GM18511 (cell line): ENCODE measurements at regions not wholly inside any gene's neighbourhood (a gene's known extent, or its start where the extent isn't known, plus 50 kb on each side); places are given as distances from the start of the nearest gene placed in this dataset.
"Not testable (repeated sequence)": the region's sequence is repeated elsewhere in the genome, so short reads cannot be mapped to it uniquely, and the experiment has no call there.

Experiments
- ATAC-seq: cut with Tn5 transposase; IDR thresholded peaks from one replicate; pipeline ENCODE4 v1.9.1; 2021; ENCODE audit warnings: mild to moderate bottlenecking, moderate library complexity; ENCODE audit not compliant: unreplicated experiment

DNA sequence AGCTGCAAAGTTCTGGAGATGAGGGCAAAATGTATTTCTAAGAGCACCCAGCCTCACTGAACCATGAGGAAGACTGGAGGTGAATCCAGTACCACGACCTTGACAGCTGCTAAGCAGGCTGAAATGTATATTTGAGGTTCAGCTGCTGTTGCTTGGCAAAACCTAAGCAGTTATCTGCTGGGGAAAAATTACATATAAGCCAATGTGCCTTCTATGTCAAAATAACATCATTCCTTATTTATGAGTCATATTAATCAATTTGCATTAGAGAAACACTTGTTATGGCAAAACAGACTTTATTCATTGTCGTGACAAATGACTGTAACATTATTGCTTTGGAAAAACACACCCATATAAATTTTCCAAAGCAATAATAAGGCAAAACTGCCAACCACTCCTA, 560.5 kb upstream of the NR5A2 start:
- ATAC-seq, result no peak

DNA sequence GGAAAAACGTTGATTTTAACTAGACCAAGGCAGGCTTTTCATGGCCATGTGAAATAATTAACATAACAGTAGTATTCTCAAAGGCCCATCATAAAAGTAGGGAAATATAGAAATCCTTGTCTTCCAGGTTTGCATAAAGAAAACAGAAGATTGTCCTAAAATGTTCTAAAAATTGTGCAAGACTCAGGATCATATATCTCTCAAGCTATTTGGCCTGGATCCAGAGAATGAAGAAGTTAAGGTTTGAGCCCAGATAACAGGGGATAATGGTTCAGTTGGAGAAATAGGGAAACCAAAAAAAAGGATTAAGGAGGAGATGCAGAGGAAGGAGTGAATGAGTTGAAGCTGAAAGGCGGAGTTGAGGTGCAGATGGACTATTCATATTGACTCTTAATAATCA, 555.5 kb upstream of the NR5A2 start:
- no peak for ATAC-seq

DNA sequence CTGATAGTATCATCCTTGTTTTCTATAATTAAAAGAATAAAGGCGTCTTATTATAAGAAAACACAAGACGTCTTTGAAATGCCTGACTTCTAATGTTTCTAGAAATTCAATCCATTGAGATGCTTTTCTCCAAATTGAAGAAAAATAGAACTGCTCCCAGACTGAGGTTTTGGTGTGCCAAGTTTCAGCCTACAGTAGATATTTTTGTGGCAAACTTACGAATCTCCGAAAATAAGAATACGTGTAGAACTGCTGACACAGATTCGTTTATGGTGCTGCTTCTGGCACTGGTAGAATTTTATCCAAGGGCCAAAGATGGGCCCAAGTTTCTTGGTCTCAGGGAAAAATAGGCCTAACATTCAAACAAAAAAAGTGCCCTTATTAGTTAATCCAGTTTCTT, 554.5 kb upstream of the NR5A2 start:
- ATAC-seq, result no peak

DNA sequence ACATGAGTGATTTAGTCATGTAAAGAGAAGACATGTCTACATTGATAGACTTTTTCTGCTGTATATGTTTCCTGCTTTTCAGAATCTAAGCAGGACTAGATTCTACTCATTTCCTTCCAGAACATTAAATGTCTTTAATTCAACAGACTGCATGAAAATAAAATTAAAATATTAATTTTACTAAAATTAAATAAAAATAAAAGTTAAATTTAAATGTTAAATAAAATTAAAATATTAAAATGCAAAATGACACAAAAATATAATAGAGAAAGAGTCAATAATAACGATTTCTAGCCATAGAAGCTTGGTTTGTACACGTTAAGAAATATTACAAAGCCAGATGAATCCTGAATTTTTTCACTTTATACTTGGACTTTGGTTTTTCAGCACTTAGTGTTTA, 552.8 kb upstream of the NR5A2 start:
- ATAC-seq, result no peak

DNA sequence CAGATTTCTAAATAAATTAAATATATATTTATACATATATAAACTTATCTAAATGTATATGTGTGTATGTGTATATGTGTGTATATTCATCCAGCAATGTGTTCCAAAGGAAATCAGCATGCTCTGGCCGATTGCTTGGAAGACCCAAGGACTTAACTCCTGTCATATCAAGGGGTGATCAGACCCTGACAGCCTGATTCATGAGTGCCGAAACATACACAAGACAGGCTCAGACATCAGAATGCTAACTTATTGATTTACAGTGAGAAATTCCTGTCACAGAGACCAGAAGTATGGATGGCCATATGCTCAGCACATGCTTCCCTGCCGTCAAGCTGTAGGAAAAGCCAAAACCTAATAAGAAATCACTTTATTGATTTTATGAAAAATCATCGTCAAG, 545.1 kb upstream of the NR5A2 start:
- ATAC-seq, result no peak

DNA sequence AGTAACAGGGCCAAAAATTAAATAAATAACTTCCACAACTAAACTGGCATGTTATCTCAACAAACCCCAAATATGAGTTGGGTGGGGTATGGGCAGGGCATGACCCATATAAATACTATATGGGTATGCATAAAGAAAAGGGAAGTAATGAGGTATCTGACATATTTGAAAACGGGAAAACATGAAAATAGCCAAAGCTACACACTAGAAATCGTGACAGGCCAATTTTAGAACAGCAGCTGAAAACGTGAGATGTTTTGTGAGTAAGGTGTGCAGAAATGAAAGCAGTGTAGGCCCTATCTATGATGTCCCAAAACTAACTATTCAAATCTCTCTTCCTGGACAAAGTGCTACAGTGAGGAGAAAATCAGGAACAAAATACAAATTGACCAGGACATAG, 537.9 kb upstream of the NR5A2 start:
- no peak for ATAC-seq

DNA sequence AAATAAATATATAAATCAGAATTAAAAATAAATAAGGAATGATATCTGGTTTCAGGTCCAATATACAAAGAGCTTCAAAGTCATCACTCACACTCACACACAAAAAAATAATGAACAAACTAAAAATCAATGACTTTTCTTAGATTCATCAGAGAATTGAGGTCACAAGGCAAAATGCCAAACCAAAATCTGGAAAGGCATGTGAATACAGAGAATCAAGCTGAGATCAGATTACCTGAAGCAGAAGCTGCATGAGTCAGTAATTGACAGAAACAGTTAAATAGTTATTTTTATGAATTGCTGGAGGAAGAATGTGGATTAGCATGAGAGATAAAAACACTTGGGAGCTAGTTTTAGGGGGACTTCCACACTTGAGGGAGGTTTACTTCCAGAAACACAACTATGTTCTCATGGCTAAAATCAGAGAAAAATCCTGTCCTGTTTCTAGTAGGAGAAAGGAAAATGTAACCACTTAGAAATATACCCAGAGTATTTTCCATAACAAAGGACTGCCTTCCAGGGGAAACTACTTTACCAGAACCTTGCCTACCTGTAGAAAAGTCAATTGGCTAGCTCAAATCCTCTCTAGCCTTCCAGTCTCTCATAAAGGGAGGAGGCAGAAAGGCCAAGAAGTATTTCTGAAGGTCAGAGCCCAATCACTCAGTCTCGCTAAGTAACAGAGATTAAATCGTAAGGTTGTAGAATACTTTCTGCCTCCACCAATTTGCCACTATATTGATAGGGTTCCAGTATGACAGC, 536.6 kb upstream of the NR5A2 start:
- no peak for ATAC-seq

DNA sequence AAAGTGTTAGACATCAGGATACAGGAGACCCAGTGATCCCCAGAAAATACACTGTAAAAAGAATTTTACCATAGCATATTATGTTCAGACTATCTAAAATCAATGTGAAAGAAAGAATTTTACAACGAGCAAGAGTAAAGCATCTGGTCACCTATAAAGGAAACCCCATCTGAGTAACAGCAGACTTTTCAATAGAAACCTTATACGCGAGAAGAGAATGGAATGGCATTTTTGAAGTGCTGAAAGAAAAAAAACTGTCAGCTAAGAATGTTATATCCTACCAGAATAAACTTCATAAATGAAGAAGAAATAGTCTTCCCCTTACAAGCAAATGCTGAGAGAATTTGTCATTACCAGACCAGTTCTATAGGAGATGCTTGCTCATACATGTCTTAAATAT, 532.1 kb upstream of the NR5A2 start:
- no peak for ATAC-seq

DNA sequence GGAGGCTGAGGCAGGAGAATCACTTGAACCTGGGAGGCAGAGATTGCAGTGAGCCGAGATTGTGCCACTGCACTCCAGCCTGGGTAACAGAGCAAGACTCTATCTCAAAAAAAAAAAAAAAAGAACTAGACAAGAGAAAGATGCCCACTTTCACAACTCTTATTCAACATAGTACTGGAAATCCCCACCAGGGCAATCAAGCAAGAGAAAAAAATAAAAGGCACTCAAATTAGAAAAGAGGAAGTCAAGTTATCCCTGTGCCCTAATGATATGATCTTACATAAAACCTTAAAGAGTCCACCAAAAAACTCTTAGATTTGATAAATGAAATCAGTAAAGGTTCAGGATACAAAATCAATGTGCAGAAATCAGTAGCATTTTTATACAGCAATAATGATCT, 528.7 kb upstream of the NR5A2 start:
- ATAC-seq, result peak; percentile 91

DNA sequence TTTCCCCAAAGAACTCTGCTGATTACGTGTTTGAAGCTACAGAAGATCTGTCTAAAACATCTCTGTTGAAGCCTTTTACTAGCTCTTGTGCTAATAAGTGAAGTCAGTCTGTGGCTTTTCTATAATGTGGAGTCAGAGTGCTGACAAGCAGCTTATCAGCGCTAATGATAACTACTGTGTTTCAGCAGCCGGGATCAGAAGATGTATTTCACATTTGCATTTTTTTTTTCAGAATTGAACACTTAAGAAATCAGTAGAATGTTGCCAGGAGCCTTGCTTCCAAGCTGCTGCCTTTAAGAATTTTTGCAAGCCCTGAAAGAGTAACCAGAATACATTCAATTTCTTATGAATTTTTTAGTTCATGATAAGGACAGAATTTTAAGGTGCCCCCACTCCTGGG, 519.4 kb upstream of the NR5A2 start:
- no peak for ATAC-seq

DNA sequence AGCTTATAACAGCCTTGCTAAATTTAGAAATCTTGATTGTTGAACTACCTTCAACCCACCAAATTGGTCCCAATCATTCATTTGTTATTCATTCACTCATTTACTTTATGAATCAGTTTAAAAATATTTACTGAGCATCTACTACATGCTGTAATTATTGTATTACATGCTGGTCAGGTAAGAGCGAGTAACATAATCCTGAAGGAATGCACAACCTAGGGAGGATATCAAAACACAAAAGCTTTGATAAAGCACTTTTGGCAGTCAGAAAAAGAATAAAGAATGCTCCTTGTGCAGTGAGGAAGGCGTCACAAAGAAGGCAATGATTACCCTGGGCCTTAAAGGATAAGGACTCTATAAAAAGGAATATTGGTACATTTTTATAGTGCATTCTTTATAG, 518.9 kb upstream of the NR5A2 start:
- ATAC-seq, result no peak

DNA sequence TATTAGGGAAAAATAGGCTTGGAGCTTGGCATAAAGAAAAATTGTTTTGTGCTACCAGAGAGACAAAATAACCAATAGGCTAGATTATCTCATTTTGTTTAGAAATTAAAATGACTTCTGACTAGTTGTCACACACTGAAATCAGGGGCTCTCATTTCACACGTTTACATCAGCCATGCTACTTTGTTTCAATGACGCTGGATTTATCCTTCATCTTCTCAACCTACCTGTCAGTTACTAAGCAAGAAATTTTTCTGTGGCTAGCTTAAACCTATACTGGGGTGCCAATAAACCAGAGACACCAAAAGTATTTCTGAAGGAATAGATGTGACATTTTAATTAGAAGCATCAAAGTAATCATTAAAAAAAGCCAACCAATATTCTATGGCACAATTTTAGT, 518.1 kb upstream of the NR5A2 start:
- ATAC-seq, result no peak

DNA sequence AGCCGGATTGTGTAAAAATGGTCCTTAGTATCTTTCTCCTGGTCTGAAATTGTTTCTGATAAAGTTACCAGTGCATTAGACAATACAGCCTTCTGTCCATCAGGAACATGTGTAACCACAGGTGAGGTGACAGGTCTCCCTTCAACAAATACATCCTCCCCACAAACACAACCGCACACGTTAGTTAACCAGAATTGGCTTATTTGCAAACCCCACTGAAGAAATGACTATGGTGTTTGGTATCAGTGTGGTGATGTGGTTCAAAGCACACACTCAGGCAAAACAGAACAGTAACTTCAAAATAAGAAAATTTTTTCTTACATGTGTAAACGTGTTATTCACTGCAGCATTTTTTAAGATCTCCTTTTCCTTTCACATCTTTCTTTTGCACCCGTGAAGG, 517.2 kb upstream of the NR5A2 start:
- ATAC-seq, result peak; percentile 93

DNA sequence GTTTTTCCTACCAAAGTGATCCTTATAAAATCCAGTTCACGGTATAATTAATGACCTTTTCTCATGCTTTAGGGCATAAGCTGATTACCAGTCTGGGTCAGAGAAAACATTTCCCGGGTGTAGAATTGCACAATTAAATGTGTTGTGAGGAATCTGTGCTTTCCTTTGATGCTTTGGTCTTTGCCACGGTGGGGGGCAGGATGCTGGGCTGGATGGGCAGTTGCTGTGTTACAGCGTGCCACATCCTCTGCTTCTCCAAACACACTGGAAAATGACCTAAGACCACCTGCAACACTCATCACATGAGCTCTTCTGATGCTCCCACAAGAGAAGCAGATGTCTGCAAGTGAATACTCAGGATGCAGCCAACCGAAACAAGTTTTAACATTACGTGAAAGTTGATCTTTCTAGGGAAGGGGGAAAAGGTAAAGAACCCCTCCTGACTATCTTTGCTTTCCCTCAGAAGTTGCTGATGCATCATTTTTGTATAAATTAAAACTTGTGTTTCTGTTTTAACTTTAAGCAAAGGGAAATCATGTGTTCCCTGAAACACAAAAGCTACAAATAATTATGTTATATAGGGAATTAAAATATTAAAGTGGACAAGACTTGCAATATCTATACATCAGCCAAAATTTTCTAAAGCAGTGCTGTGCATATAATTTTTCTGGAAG, 515.3 kb upstream of the NR5A2 start:
- no peak for ATAC-seq

DNA sequence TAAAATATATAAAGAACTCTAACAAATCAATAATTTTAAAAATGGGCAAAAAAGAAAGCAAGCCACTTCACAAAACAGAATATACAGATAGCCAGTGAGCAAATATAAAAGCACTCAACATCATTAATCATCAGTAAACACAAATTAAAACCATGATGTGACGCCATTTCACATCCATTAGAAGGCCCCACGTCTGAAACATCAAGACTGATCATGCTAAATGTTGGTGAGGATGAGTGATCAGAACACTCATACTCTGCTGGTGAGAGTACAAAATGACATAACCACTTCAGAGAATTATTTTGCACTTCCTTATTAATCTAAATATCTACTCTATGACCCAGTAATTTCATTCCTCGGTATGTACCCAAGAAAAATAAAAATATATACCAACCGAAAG, 512.2 kb upstream of the NR5A2 start:
- no peak for ATAC-seq

DNA sequence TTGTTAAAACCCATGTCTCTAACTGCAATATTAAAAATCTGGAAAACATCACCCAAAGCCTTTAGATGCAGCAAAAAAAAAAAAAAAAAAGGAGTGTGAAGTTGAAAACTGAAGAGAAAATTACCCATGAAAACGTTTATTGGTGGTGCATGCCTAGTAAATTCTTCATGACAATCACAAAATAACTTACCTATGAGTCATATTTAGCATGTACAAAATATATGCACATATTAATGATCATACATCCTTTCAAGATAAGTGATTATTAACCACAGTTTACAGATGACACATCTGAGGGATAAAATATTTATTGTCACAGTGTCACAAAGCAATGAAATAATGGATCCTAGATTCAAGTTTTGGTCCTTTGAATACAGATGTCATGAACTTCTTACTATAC, 505.2 kb upstream of the NR5A2 start:
- ATAC-seq, result no peak

DNA sequence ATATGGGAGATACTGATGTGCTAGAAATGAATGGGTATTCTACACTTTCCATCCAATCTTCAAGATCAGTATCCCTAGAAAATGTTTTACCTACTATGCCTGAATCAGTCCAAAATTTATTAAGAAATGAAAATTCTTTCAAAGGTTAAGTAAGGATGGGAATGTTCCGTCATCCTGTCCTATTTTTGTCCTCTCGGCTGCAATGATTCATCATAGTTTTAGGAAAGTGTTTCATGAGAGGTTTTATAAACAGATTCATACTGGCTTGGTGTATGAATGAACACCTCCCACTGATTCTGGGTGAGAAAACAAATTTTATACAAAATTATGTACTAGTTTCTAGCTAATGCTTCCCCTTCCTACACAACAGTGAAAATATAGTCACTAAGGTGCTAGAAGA, 504.6 kb upstream of the NR5A2 start:
- no peak for ATAC-seq

DNA sequence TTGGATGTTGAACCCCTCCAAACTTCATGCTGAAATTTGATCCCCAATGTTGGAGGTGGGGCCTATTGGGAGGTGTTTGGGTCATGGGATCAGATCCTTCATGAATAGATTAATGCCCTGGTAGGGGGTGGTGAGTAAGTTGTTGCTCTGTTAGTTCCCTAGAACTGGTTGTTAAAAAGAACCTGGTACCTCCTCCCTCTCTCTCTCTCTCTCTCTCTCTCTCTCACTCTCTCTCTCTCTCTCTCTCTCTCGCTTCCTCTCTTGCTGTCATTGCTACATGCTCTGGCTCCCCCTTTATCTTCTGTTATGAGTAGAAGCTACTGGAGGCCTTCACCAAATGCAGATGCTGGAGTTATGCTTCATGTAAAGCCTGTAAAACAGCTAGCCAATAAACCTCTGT, 498.2 kb upstream of the NR5A2 start:
- ATAC-seq, result no peak

DNA sequence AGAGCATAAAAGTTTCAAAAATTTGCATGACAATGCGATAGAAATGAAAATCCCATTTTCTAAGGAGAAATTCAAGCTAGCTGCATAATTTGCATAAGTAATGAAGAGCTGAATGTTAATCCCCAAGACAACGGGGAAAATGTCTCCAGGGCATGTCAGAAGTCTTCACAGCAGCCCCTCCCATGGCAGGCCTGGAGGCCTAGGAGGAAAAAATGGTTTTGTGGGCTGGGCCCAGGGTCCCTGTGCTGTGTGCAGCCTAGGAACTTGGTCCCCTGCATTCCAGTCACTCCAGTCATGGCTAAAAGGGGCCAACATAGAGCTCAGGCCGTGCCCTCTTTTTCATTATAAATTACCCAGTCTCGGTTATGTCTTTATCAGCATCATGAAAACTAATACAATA, 494.1 kb upstream of the NR5A2 start:
- ATAC-seq, result not testable (repeated sequence)

DNA sequence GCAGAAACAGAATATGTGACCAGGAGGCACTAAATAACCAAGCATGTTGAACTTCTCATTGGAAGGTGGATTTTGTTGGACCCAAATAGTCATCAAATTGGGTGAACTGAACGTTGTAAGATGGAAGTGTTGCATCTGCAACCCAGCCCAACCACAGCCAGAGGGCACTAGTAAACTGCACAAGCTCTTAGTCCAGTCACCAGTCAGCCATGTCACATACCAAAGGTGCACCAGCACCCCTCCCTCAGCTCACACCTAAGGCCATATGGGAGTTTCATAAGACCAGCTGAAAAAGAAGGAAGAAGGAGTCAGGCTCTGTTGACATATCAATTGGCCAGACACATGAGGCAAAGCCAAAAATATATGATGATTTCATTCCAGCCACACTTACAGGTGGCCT, 481.7 kb upstream of the NR5A2 start:
- peak; percentile 63 for ATAC-seq

DNA sequence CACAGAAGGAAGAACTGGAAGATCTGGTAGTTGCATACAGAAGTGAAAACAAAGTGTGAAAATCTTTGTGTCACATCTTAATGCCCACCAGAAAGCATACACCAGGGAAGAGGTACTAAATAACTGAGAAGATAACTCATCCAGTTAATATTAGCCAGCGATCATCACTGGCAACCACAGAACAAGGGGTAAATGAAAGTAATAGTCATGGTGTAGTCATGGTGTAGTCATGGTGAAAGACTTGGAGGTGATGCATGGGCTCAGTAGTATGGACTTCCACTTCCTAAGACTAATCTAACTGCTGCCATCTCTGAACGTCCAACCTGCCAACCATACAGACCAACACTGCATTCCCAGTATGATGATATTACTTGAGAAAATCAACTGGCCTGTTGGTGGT, 481.2 kb upstream of the NR5A2 start:
- peak; percentile 75 for ATAC-seq

DNA sequence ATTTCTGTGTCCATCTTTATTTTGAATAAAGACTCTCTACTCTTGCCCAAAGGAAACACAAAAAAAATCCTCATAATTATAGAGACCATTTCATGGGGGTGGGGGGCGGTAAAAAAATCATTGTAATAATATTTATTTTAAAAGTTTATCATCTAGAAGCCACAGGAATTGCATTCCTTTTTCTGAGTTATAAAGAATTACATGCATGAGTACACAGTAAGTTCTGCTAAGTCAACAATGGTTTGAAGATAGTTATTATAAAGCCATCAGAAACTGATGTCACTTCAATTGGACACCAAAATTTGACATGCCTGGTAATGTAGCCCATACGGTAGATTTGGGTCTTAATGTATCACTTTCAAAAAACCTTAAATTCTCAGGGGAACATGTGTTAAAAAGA, 478.1 kb upstream of the NR5A2 start:
- no peak for ATAC-seq
